ENCODE measurements at regions not wholly inside any gene's neighbourhood (a gene's known extent, or its start where the extent isn't known, plus 50 kb on each side); places are given as distances from the start of the nearest gene placed in this dataset.
"Not testable (repeated sequence)": the region's sequence is repeated elsewhere in the genome, so short reads cannot be mapped to it uniquely, and the experiment has no call there.

- DNase-seq, result no peak
Measured at GRCh38 chr13:54165581-54166215, 1137.1 kb downstream of the OLFM4 start.

- DNase-seq, result no peak
Measured at GRCh38 chr13:54173996-54174395, 1145.4 kb downstream of the OLFM4 start.

GRCh38 chr13:54175466-54175865 is 1146.9 kb downstream of the OLFM4 start:
- DNase-seq, result no peak

GRCh38 chr13:54177466-54177865 is 1148.9 kb downstream of the OLFM4 start:
- DNase-seq, result no peak

- DNase-seq, result no peak
Measured at GRCh38 chr13:54183166-54183565, 1154.6 kb downstream of the OLFM4 start.

GRCh38 chr13:54183728-54184127 is 1155.1 kb downstream of the OLFM4 start:
- DNase-seq, result no peak

GRCh38 chr13:54184576-54184975 is 1156.0 kb downstream of the OLFM4 start:
- DNase-seq, result no peak

GRCh38 chr13:54185101-54185500 is 1156.5 kb downstream of the OLFM4 start:
- DNase-seq, result no peak

- DNase-seq, result no peak
Measured at GRCh38 chr13:54185785-54186184, 1157.2 kb downstream of the OLFM4 start.

GRCh38 chr13:54187461-54187860 is 1158.8 kb downstream of the OLFM4 start:
- no peak for DNase-seq

GRCh38 chr13:54194233-54195024 is 1165.8 kb downstream of the OLFM4 start:
- no peak for DNase-seq

GRCh38 chr13:54196684-54197083 is 1168.1 kb downstream of the OLFM4 start:
- DNase-seq, result no peak

- DNase-seq, result no peak
Measured at GRCh38 chr13:54198911-54199310, 1170.3 kb downstream of the OLFM4 start.

- no peak for DNase-seq
Measured at GRCh38 chr13:54206626-54207025, 1178.0 kb downstream of the OLFM4 start.

GRCh38 chr13:54210397-54211049 is 1181.9 kb downstream of the OLFM4 start:
- no peak for DNase-seq

- DNase-seq, result no peak
Measured at GRCh38 chr13:54216221-54216620, 1187.6 kb downstream of the OLFM4 start.

GRCh38 chr13:54226876-54227275 is 1198.3 kb downstream of the OLFM4 start:
- DNase-seq, result no peak

- no peak for DNase-seq
Measured at GRCh38 chr13:54232700-54233099, 1204.1 kb downstream of the OLFM4 start.

- DNase-seq, result no peak
Measured at GRCh38 chr13:54234607-54235006, 1206.0 kb downstream of the OLFM4 start.

GRCh38 chr13:54241719-54242118 is 1213.1 kb downstream of the OLFM4 start:
- no peak for DNase-seq

- no peak for DNase-seq
Measured at GRCh38 chr13:54248306-54248705, 1219.7 kb downstream of the OLFM4 start.

GRCh38 chr13:54261856-54262255 is 1233.2 kb downstream of the OLFM4 start:
- no peak for DNase-seq

GRCh38 chr13:54263868-54264267 is 1235.3 kb downstream of the OLFM4 start:
- no peak for DNase-seq

GRCh38 chr13:54267253-54267668 is 1238.6 kb downstream of the OLFM4 start:
- DNase-seq, result not testable (repeated sequence)

Measured in right hindlimb (tissue), 1 donor.